Cardiac fibroblast (primary cell): ENCODE measurements at regions not wholly inside any gene's neighbourhood (a gene's known extent, or its start where the extent isn't known, plus 50 kb on each side); places are given as distances from the start of the nearest gene placed in this dataset.

ENCODE experiments used
- DNase-seq, 2 donors: peaks; one replicate each; pipeline versions ENCODE4 v3.0.0 to v3.0.0-alpha.2; 2010; ENCODE audit warnings: low read depth in 2 of 2
- H3K4me3 ChIP-seq, 2 donors: replicated peaks in 1 of 2; 1 replicate in 1 of 2; 2 replicates in 1 of 2; pipeline ENCODE4 v1.5.1; 2011; ENCODE audit warnings: low read depth in 2 of 2, low read length in 2 of 2, mild to moderate bottlenecking in 2 of 2, moderate library complexity in 1 of 2
- TF ChIP-seq, protein P1 (sequence below): IDR thresholded peaks from one replicate; pipeline ENCODE4 v1.5.1; 2011; ENCODE audit warnings: low read depth, mild to moderate bottlenecking, low read length, inconsistent platforms

DNA sequence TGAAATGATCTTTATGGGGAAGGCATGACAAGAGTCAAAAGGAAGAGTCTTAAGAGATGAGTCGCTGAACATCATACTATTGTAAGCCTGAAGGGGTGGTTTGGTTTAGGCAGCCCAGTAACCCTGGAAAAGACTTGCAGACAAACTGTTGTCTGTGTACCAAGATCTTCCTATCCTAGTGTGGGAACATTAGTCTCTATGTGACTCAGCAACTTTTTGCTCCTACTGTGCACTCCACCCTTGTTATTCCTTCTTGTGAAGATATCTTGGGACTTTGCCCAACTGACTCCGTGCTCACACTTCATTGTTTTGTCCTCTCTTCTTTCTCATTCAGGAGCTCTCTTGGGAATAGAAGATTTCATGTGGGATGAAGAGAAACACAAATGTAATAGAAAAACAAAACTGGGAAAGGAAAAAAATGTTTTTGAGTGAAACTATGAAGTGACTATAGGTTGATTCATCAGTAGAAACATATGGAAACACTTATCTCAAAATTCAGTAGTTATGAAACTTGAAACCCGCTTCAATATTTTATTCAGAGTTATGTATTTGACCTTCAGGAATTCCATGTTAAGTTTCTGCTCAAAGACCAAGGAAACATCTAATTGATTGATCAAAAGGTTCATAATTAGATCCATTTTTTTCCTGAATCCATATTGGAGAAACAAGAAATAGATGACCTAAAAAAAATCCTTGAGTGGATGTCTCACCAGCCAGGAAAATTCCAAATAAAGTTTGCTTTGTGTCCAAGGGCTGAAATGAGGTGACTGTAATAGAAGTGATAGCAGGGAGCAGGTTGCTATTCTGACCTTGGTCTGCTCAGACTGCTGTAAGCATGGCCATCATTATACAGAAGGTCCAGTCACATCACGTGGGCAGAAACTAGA, 67.2 kb downstream of the BTG1 start:
- peak; percentile 96 to 100 for DNase-seq
- no peak overlapping the region for H3K4me3 ChIP-seq
- TF ChIP-seq, protein P1, sequence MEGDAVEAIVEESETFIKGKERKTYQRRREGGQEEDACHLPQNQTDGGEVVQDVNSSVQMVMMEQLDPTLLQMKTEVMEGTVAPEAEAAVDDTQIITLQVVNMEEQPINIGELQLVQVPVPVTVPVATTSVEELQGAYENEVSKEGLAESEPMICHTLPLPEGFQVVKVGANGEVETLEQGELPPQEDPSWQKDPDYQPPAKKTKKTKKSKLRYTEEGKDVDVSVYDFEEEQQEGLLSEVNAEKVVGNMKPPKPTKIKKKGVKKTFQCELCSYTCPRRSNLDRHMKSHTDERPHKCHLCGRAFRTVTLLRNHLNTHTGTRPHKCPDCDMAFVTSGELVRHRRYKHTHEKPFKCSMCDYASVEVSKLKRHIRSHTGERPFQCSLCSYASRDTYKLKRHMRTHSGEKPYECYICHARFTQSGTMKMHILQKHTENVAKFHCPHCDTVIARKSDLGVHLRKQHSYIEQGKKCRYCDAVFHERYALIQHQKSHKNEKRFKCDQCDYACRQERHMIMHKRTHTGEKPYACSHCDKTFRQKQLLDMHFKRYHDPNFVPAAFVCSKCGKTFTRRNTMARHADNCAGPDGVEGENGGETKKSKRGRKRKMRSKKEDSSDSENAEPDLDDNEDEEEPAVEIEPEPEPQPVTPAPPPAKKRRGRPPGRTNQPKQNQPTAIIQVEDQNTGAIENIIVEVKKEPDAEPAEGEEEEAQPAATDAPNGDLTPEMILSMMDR: no peak

DNA sequence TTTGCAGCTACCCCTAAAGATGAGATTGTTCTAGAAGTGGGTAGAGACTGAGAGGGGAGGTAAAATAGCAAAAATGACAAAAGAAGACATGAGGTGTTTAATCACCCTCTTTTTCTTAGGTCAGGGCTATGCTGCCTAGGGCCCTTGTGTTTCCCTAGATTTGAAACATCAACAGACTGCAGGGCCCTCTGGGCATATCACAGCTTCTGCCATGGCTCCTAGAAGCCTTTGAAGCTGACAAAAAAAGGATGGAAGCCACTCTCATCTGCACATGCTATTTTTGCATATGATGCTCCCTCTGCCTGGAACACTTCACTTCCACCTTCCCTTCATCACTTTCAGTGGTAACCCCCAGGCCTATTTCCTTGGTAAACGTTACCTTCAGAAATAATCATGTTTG, 68.1 kb downstream of the BTG1 start:
- TF ChIP-seq, protein P1: no peak
- no peak overlapping the region for H3K4me3 ChIP-seq
- no peak for DNase-seq

DNA sequence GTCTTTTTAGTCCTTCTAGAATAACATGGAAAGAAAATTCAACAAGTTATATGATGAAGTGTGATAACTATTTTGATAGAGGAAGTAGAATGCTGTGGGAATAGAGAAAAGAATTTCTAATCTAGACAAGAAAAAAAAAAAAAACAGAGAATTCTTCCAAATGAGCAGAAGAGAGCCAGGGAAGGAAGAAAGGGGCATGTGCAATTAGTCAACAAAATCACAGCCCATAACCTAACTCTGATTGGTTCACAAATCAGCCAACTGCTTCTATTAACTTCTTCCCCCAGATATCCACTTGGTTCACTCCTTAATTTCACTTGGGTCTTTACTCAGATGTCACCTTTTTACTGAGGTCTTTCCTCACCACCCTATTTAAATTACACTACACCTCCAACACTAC, 69.5 kb downstream of the BTG1 start:
- TF ChIP-seq, protein P1: no peak
- no peak overlapping the region for H3K4me3 ChIP-seq
- DNase-seq: peak in 1 of 2 donors; percentile 24

DNA sequence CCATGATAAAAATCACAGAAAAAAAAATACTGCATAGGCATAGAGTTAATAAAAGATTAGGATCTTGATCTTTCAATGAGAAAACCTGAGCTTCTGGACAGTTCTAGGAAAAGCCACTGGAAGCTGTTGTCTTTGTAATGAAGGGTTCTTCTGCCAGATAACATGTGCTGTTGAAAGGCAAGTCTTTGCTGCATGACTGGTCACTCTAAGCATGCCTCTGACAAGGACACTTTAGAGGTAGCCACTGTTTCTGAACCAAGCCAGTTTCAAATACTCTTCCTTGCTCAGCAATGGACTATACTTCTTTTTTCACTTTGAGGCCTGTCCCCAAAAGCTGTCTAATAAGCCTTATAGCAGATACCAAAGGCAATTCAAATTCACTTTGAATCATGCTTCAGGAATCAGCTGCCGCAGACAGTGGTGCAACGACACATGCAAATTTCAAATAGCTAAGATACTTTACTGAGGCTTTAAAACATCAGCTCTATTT, 70.2 kb downstream of the BTG1 start:
- no peak overlapping the region for H3K4me3 ChIP-seq
- peak; percentile 61 to 87 for DNase-seq
- TF ChIP-seq, protein P1: no peak

DNA sequence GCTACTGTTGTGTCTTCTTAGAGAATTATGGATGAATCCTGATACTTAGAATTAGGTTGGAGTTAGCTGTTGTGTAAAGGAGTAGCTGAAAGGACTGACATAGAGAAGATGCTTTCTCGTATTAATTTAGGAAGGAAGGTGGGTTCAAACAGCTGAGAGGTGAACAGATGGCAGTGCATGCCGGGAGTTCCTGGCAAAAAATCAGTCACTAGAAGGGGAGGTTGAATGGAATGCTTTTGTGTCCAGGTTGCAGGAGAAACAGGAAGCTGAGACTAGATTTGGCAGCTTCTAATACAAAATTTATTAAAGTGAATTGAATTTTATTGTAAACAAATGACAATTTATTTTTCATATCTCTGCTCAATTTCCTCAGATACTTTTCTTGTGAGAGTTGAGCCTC, 70.8 kb downstream of the BTG1 start:
- no peak overlapping the region for H3K4me3 ChIP-seq
- TF ChIP-seq, protein P1: no peak
- no peak for DNase-seq

GRCh38 chr12:92073094-92073493, 72.6 kb downstream of the BTG1 start:
- H3K4me3 ChIP-seq: no peak overlapping the region
- TF ChIP-seq, protein P1: no peak
- no peak for DNase-seq
